Fibroblast of pulmonary artery (primary cell): ENCODE measurements at regions not wholly inside any gene's neighbourhood (a gene's known extent, or its start where the extent isn't known, plus 50 kb on each side); places are given as distances from the start of the nearest gene placed in this dataset.
A peak's percentile ranks its signal among the peaks of the same experiment; 100 is the strongest.

Experiments
- DNase-seq: peaks from one replicate; pipeline ENCODE4 v3.0.0-alpha.2; 2010; ENCODE audit warnings: low read depth
- H3K4me3 ChIP-seq: replicated peaks from 2 replicates; pipeline ENCODE4 v1.5.1; 2011; ENCODE audit warnings: low read depth, mild to moderate bottlenecking, control low read depth, low read length, moderate library complexity
- CTCF ChIP-seq: IDR thresholded peaks from 2 replicates; pipeline ENCODE4 v1.5.1; 2011; ENCODE audit warnings: mild to moderate bottlenecking, control low read depth, low read length, inconsistent platforms; ENCODE audit errors: missing control alignments

GRCh38 chr3:31421314-31422048 lies 111.2 kb upstream of the STT3B start:
- no peak for TF ChIP-seq CTCF
- no peak for DNase-seq
- H3K4me3 ChIP-seq: no peak overlapping the region

GRCh38 chr3:31422237-31422636 lies 110.5 kb upstream of the STT3B start:
- no peak for DNase-seq
- H3K4me3 ChIP-seq: no peak overlapping the region
- no peak for TF ChIP-seq CTCF

GRCh38 chr3:31423482-31423881 lies 109.2 kb upstream of the STT3B start:
- no peak for TF ChIP-seq CTCF
- peak; percentile 11 for DNase-seq
- H3K4me3 ChIP-seq: no peak overlapping the region

- DNase-seq: no peak
- TF ChIP-seq CTCF: no peak
- no peak overlapping the region for H3K4me3 ChIP-seq
Observed at GRCh38 chr3:31425401-31425800, 107.3 kb upstream of the STT3B start.

- no peak overlapping the region for H3K4me3 ChIP-seq
- no peak for TF ChIP-seq CTCF
- no peak for DNase-seq
Observed at GRCh38 chr3:31427623-31428022, 105.1 kb upstream of the STT3B start.

GRCh38 chr3:31431321-31431720 lies 101.4 kb upstream of the STT3B start:
- TF ChIP-seq CTCF: no peak
- no peak overlapping the region for H3K4me3 ChIP-seq
- no peak for DNase-seq
